ENCODE measurements at regions not wholly inside any gene's neighbourhood (a gene's known extent, or its start where the extent isn't known, plus 50 kb on each side); places are given as distances from the start of the nearest gene placed in this dataset.

DNA sequence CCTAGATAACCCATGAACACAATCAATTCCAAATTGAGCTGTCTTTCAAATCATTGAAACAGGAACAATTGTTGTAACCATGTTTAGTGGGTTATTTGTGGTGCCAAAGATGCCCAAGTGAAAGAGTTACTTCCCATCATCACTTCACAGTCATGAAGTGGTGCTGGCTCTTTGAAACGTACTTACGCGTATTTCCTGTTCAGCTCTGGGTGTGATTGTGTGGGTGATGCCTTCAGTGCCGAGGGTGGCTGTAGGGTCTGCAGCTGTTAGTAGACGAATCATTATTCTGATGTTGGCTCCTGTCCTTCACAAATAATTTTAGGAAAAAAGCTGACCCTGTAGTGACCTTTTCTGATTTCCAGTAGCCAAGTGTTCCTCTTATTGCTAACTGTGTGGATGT, 323.1 kb upstream of the KIAA1217 start:
- 74 to 84% methylated on average over 5 of the region's 5 CpGs for WGBS, 2 donors
- ATAC-seq, result no peak
- Histone ChIP-seq H3K27ac (peak overlapping the region; percentile 5 to 64 (median 19)), H3K36me3 (replicated peaks in 1 of 2; ENCODE audit: insufficient read depth in 1 of 2, low read depth in 2 of 2) (no peaks in the 10 kb centered on the region), H3K27me3 (no peaks in the 10 kb centered on the region), H3K4me3 (no peak overlapping the region), H3K9me3 (no peaks in the 10 kb centered on the region), H3K4me1 (peaks cover 25% of the 10 kb centered on the region)
- TF ChIP-seq POLR2A (IDR thresholded peaks at IDR 0.05), result no peak
- no peak for TF ChIP-seq CTCF (IDR thresholded peaks at IDR 0.05)
- no peak for DNase-seq
- intact Hi-C loops (cut with DNase I), result no loop called here

DNA sequence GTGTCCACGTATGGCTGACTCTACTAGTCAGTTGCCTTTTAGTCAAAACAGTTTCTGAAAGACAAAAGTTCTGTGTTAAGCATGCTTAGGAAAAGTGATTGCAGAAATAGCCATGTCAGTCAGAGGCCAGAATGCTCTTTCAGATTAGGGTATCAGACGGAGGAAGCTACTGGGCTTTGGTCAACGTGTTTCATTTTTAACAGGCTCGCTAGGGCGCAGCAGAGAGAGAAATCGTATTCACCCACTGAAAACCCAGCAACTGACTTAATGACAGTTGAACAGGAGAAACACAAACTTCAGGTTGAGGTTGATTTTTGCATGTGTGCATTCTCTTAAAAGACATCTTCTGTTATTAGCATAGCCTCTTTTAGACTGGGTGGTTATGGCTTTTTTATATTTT, 322.6 kb upstream of the KIAA1217 start:
- Histone ChIP-seq H3K36me3 (replicated peaks in 1 of 2; ENCODE audit: insufficient read depth in 1 of 2, low read depth in 2 of 2) (no peaks in the 10 kb centered on the region), H3K27ac (peak overlapping the region in 2 of 4 donors; percentile 5 to 12), H3K4me3 (no peak overlapping the region), H3K27me3 (no peaks in the 10 kb centered on the region), H3K4me1 (peaks cover 22% of the 10 kb centered on the region), H3K9me3 (no peaks in the 10 kb centered on the region)
- DNase-seq (peak in 3 of 4 donors; percentile 6 to 35 (median 14)), ATAC-seq (no peak)
- TF ChIP-seq CTCF (IDR thresholded peaks at IDR 0.05) (peak in 2 of 7 experiments; percentile 14 to 25), POLR2A (IDR thresholded peaks at IDR 0.05) (no peak)
- 58 to 82% methylated on average over 6 of the region's 6 CpGs for WGBS, 2 donors
- intact Hi-C loops (cut with DNase I), result no loop called here

DNA sequence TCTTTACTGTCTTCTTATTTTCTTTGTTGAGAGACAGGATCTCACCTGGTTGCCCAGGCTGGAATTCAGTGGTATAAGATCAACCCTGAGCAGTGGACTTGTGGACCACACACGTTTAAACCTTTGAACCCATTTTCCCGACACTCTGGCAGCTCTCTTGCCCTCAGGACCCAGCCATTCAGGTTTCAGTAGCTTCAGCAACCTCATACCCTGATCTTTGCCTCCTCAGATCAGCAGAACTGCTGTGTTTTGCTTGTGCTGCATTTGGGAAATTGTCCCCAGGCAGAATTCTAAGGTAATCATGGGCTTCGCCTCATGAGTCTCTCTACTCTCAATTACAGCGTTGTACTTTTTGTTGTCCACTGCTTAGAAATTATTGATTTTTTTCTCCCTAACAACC, 317.6 kb upstream of the KIAA1217 start:
- no peak for ATAC-seq
- WGBS, 2 donors, result 79 to 86% methylated on average over 4 of the region's 4 CpGs
- TF ChIP-seq CTCF (IDR thresholded peaks at IDR 0.05) (no peak), POLR2A (IDR thresholded peaks at IDR 0.05) (no peak)
- Histone ChIP-seq H3K9me3 (no peaks in the 10 kb centered on the region), H3K36me3 (replicated peaks in 1 of 2; ENCODE audit: insufficient read depth in 1 of 2, low read depth in 2 of 2) (no peaks in the 10 kb centered on the region), H3K4me3 (no peak overlapping the region), H3K4me1 (no peaks in the 10 kb centered on the region), H3K27me3 (no peaks in the 10 kb centered on the region), H3K27ac (no peak overlapping the region)
- intact Hi-C loops (cut with DNase I), result no loop called here
- DNase-seq, result no peak

GRCh38 chr10:23892296-23892695, 316.6 kb upstream of the KIAA1217 start:
- ATAC-seq (no peak), DNase-seq (no peak)
- no peaks in the 10 kb centered on the region for H3K27me3 ChIP-seq
- TF ChIP-seq POLR2A (IDR thresholded peaks at IDR 0.05), result no peak
- no peak overlapping the region for H3K27ac ChIP-seq
- peaks cover 4% of the 10 kb centered on the region for H3K4me1 ChIP-seq
- H3K4me3 ChIP-seq, result no peak overlapping the region
- intact Hi-C loops (cut with DNase I), result no loop called here
- H3K36me3 ChIP-seq (replicated peaks in 1 of 2; ENCODE audit: insufficient read depth in 1 of 2, low read depth in 2 of 2), result no peaks in the 10 kb centered on the region
- H3K9me3 ChIP-seq, result no peaks in the 10 kb centered on the region

- peaks cover 7% of the 10 kb centered on the region for H3K4me1 ChIP-seq
These were observed 311.7 kb upstream of the KIAA1217 start for GRCh38 chr10:23897267-23897666.

More at GRCh38 chr10:23897267-23897666, 311.7 kb upstream of the KIAA1217 start:
- DNase-seq, result peak; percentile 38 to 59 (median 45)
- Histone ChIP-seq H3K27ac (peak overlapping the region in 2 of 4 donors; percentile 29 to 47), H3K4me3 (no peak overlapping the region), H3K36me3 (replicated peaks in 1 of 2; ENCODE audit: insufficient read depth in 1 of 2, low read depth in 2 of 2) (no peaks in the 10 kb centered on the region), H3K27me3 (no peaks in the 10 kb centered on the region), H3K9me3 (no peaks in the 10 kb centered on the region)
- intact Hi-C loops (cut with DNase I), result no loop called here
- TF ChIP-seq CTCF (IDR thresholded peaks at IDR 0.05) (no peak), POLR2A (IDR thresholded peaks at IDR 0.05) (no peak)
- 41 to 50% methylated on average over 4 of the region's 4 CpGs for WGBS, 2 donors
- peak; percentile 79 for ATAC-seq

Data from body of pancreas (tissue), 4 donors.